Esophagus muscularis mucosa (tissue), 3 donors: ENCODE measurements at regions not wholly inside any gene's neighbourhood (a gene's known extent, or its start where the extent isn't known, plus 50 kb on each side); places are given as distances from the start of the nearest gene placed in this dataset.

ENCODE experiments used
- CTCF ChIP-seq, 3 experiments: fragments of 200-600 bp in 2 of 3; fragments of 450-650 bp in 1 of 3; sonication (generic) in 2 of 3; IDR thresholded peaks; one replicate each; pipeline ENCODE4 v1.5.1; 2017 to 2019; ENCODE audit warnings: antibody characterized with exemption in 3 of 3, mild to moderate bottlenecking in 2 of 3, moderate library complexity in 1 of 3
- POLR2A ChIP-seq: fragments of 450-650 bp; IDR thresholded peaks from one replicate; pipeline ENCODE4 v1.6.1; 2017; ENCODE audit warnings: antibody characterized with exemption, moderate library complexity, mild to moderate bottlenecking, low read depth

GRCh38 chr12:88909510-88909909, 329.2 kb upstream of the KITLG start:
- TF ChIP-seq CTCF (IDR thresholded peaks at IDR 0.05), result no peak
- TF ChIP-seq POLR2A, result no peak
